Jurkat, Clone E6-1 (cell line): ENCODE measurements at regions not wholly inside any gene's neighbourhood (a gene's known extent, or its start where the extent isn't known, plus 50 kb on each side); places are given as distances from the start of the nearest gene placed in this dataset.
A peak's percentile ranks its signal among the peaks of the same experiment; 100 is the strongest.
"Not testable (repeated sequence)": the region's sequence is repeated elsewhere in the genome, so short reads cannot be mapped to it uniquely, and the experiment has no call there.

Source experiments
- DNase-seq: peaks from one replicate; pipeline ENCODE4 v3.0.0-alpha.2; 2011; ENCODE audit warnings: low read depth, low spot score
- H3K4me3 ChIP-seq: 2 replicates; pipeline ENCODE4 v1.5.1; 2011; ENCODE audit warnings: mild to moderate bottlenecking, low read length, control low read depth, moderate library complexity

DNA sequence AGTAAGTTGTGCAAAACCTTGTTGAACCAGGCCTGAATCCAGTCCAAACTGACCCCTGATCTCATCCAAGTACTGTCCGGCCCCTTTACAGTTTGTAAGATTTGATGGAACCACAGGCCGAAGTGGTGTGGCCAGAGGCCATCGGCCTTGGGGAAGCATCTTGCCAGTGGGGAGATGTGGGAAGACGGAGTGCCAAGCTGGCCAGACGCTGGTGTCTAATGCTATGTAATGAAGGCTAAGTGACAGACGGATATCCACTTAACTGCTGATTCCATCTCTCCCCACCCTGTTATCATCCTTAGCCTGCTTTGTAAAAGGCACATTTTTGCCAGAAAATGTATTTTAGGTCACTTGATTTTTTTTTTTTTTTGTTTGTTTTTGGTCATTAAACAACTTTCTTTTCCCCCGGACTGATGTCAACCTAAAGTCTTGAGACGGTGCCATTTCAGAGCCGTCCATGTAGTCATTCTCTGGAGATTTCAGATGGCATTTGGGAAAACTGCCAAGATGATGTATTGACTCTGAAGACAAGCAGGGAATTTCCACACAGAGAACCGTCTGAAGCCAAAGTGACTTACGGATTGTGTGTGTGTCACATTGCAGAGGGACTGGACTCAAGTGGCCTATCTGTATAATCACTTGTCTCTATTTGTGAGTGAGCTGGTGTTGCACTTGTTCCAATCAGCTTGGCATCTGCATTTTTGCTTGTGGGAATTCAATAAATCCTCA, 86.5 kb upstream of the MANSC4 start:
- DNase-seq, result no peak

GRCh38 chr12:27865421-27865820, 85.4 kb upstream of the MANSC4 start:
- DNase-seq, result no peak
- no peak overlapping the region for H3K4me3 ChIP-seq

More for the DNA sequence above, 86.5 kb upstream of the MANSC4 start:
- no peak overlapping the region for H3K4me3 ChIP-seq

DNA sequence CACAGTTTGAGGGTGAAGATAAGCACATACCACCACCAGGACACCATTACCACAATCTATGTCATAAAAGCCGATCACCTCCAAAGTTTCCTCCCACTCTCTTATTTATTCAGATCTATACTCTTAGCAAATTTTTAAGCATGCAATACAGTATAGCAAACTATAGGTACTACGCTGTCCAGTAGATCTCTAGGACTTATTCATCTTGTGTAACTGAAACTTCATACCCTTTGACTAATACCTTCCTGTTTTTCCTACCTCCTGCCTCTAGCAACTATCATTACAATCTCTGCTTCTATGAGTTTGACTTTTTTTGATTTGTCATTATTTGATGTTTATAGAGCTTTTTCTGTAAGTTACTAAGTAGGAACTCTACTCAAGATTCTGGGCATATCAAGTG, 84.5 kb upstream of the MANSC4 start:
- no peak for DNase-seq
- no peak overlapping the region for H3K4me3 ChIP-seq

DNA sequence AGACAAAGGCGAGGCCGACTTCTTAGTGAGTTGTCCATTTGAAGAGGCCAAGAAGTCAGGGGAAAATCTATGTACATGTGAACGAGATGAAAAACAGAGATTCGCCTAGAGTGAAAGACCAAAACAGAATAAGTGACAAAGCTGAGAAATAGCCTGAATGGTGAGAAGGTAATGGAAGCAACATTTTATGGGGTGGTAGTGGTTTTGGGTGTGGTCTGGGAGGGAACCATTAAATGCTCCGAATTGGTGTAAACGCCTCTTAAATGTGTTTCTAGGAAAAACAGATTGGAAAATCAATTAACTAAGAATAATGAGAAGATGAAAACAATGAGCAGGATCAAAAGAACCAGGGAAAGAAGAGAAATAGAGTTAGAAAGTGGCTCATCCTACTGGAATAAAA, 83.8 kb upstream of the MANSC4 start:
- DNase-seq, result no peak
- no peak overlapping the region for H3K4me3 ChIP-seq

GRCh38 chr12:27861428-27862167, 81.6 kb upstream of the MANSC4 start:
- DNase-seq, result peak; percentile 11
- no peak overlapping the region for H3K4me3 ChIP-seq

- no peak for DNase-seq
- no peak overlapping the region for H3K4me3 ChIP-seq
These were observed 79.6 kb upstream of the MANSC4 start for GRCh38 chr12:27859648-27860047.

DNA sequence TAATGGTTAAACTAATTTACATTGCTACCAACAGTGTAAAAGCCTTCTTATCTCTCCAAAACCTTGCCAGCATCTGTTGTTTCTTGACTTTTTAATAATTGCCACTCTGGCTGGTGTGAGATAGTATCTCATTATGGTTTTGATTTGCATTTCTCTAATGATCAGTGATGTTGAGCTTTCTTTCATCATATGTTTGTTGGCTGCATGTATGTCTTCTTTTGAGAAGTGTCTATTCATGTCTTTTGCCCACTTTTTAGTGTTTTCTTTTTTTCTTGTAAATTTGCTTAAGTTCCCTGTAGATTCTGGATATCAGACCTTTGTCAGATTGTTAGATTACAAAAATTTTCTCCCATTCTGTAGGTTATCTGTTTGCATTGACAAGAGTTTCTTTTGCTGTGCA, 77.0 kb upstream of the MANSC4 start:
- DNase-seq, H3K4me3 ChIP-seq: not testable (repeated sequence)

GRCh38 chr12:27852742-27853141, 72.7 kb upstream of the MANSC4 start:
- DNase-seq, result no peak
- H3K4me3 ChIP-seq, result no peak overlapping the region
